Activated T-cell treated with anti-CD3 and anti-CD28 coated beads for 24 hours (primary cell): ENCODE measurements at regions not wholly inside any gene's neighbourhood (a gene's known extent, or its start where the extent isn't known, plus 50 kb on each side); places are given as distances from the start of the nearest gene placed in this dataset.

Experiments used
- DNase-seq: peaks from one replicate; pipeline ENCODE4 v3.0.0-alpha.2; 2020; ENCODE audit warnings: low read depth

GRCh38 chr12:24135158-24135850 lies 185.8 kb upstream of the SOX5 start:
- no peak for DNase-seq

- no peak for DNase-seq
Measured at GRCh38 chr12:24134092-24134491, 184.6 kb upstream of the SOX5 start.

- DNase-seq: no peak
Measured at GRCh38 chr12:24133384-24133783, 183.9 kb upstream of the SOX5 start.

GRCh38 chr12:24127919-24128721 lies 178.7 kb upstream of the SOX5 start:
- no peak for DNase-seq

GRCh38 chr12:24125280-24125679 lies 175.8 kb upstream of the SOX5 start:
- DNase-seq: no peak

- DNase-seq: no peak
Measured at GRCh38 chr12:24121911-24122310, 172.4 kb upstream of the SOX5 start.

- no peak for DNase-seq
Measured at GRCh38 chr12:24118668-24119067, 169.2 kb upstream of the SOX5 start.

- DNase-seq: no peak
Measured at GRCh38 chr12:24116548-24116947, 167.1 kb upstream of the SOX5 start.

GRCh38 chr12:24113701-24114100 lies 164.2 kb upstream of the SOX5 start:
- no peak for DNase-seq

GRCh38 chr12:24111616-24112015 lies 162.1 kb upstream of the SOX5 start:
- no peak for DNase-seq

GRCh38 chr12:24111086-24111485 lies 161.6 kb upstream of the SOX5 start:
- no peak for DNase-seq

GRCh38 chr12:24109381-24110039 lies 160.0 kb upstream of the SOX5 start:
- no peak for DNase-seq

GRCh38 chr12:24102676-24103075 lies 153.2 kb upstream of the SOX5 start:
- DNase-seq: no peak

GRCh38 chr12:24099576-24099975 lies 150.1 kb upstream of the SOX5 start:
- no peak for DNase-seq

- no peak for DNase-seq
Measured at GRCh38 chr12:24095245-24095644, 145.8 kb upstream of the SOX5 start.

GRCh38 chr12:24089510-24089890 lies 140.0 kb upstream of the SOX5 start:
- no peak for DNase-seq

- DNase-seq: no peak
Measured at GRCh38 chr12:24088751-24089509, 139.5 kb upstream of the SOX5 start.

GRCh38 chr12:24087294-24087693 lies 137.8 kb upstream of the SOX5 start:
- no peak for DNase-seq

GRCh38 chr12:24084800-24085199 lies 135.3 kb upstream of the SOX5 start:
- DNase-seq: no peak

GRCh38 chr12:24083838-24084237 lies 134.4 kb upstream of the SOX5 start:
- DNase-seq: no peak

GRCh38 chr12:24081606-24082005 lies 132.1 kb upstream of the SOX5 start:
- DNase-seq: no peak

- no peak for DNase-seq
Measured at GRCh38 chr12:24081092-24081529, 131.6 kb upstream of the SOX5 start.
